H9 (cell line): ENCODE measurements at regions not wholly inside any gene's neighbourhood (a gene's known extent, or its start where the extent isn't known, plus 50 kb on each side); places are given as distances from the start of the nearest gene placed in this dataset.

ENCODE experiments used
- DNase-seq: peaks from one replicate; pipeline ENCODE4 v3.0.0-alpha.2; 2017
- H2AFZ ChIP-seq: one replicate; pipeline ENCODE4 v1.6.1; 2013; ENCODE audit warnings: mild to moderate bottlenecking, low read length, control low read depth, moderate library complexity
- H2AK5ac ChIP-seq: 2 replicates; pipeline ENCODE4 v1.6.1; 2013; ENCODE audit warnings: low read length, control low read depth, mixed read lengths; ENCODE audit not compliant: insufficient read length
- H2BK120ac ChIP-seq: one replicate; pipeline ENCODE4 v1.6.1; 2013; ENCODE audit warnings: low read depth, mild to moderate bottlenecking, low read length, control low read depth, inconsistent platforms; ENCODE audit not compliant: poor library complexity, severe bottlenecking
- H2BK12ac ChIP-seq: 2 replicates; pipeline ENCODE4 v1.6.1; 2013; ENCODE audit warnings: low read length, control low read depth, mixed read lengths, low read depth; ENCODE audit not compliant: insufficient read length
- H2BK15ac ChIP-seq: 2 replicates; pipeline ENCODE4 v1.6.1; 2013; ENCODE audit warnings: low read depth, low read length, control low read depth
- H2BK20ac ChIP-seq: one replicate; pipeline ENCODE4 v1.6.1; 2013; ENCODE audit warnings: low read depth, mild to moderate bottlenecking, low read length, control low read depth, inconsistent platforms; ENCODE audit not compliant: poor library complexity, severe bottlenecking
- H2BK5ac ChIP-seq: 2 replicates; pipeline ENCODE4 v1.6.1; 2013; ENCODE audit warnings: low read length, control low read depth, mixed read lengths; ENCODE audit not compliant: insufficient read length
- H3K14ac ChIP-seq: 2 replicates; pipeline ENCODE4 v1.6.1; 2013; ENCODE audit warnings: low read length, control low read depth; ENCODE audit not compliant: insufficient read depth
- H3K18ac ChIP-seq: 2 replicates; pipeline ENCODE4 v1.6.1; 2013; ENCODE audit warnings: low read depth, mild to moderate bottlenecking, mixed read lengths, low read length, control low read depth; ENCODE audit not compliant: insufficient read length
- H3K23ac ChIP-seq: 2 replicates; pipeline ENCODE4 v1.6.1; 2013; ENCODE audit warnings: low read length, control low read depth, mixed read lengths, low read depth; ENCODE audit not compliant: insufficient read length
- H3K23me2 ChIP-seq: 2 replicates; pipeline ENCODE4 v1.6.1; 2013; ENCODE audit warnings: low read depth, mild to moderate bottlenecking, mixed read lengths, low read length, control low read depth; ENCODE audit not compliant: insufficient read length, poor library complexity, severe bottlenecking
- H3K27ac ChIP-seq: 2 replicates; pipeline ENCODE4 v1.5.1; 2013; ENCODE audit warnings: low read length, control low read depth, mixed read lengths, low read depth; ENCODE audit not compliant: insufficient read length
- H3K27me3 ChIP-seq: 2 replicates; pipeline ENCODE4 v1.6.1; 2013; ENCODE audit warnings: low read length, control low read depth, inconsistent platforms; ENCODE audit not compliant: insufficient read depth
- H3K4ac ChIP-seq: 2 replicates; pipeline ENCODE4 v1.6.1; 2013; ENCODE audit warnings: low read depth, mild to moderate bottlenecking, control low read depth, inconsistent platforms, low read length, moderate library complexity
- H3K4me1 ChIP-seq: 2 replicates; pipeline ENCODE4 v1.6.1; 2013; ENCODE audit warnings: low read length, control low read depth, inconsistent platforms; ENCODE audit not compliant: insufficient read depth
- H3K4me2 ChIP-seq: 2 replicates; pipeline ENCODE4 v1.6.1; 2013; ENCODE audit warnings: low read length, control low read depth, mixed read lengths; ENCODE audit not compliant: insufficient read length, insufficient read depth
- H3K56ac ChIP-seq: 2 replicates; pipeline ENCODE4 v1.6.1; 2013; ENCODE audit warnings: low read depth, mild to moderate bottlenecking, mixed read lengths, low read length, control low read depth; ENCODE audit not compliant: insufficient read length
- H3K79me1 ChIP-seq: 2 replicates; pipeline ENCODE4 v1.6.1; 2013; ENCODE audit warnings: low read depth, mild to moderate bottlenecking, moderate library complexity, low read length, control low read depth, inconsistent platforms; ENCODE audit not compliant: insufficient read depth, poor library complexity, severe bottlenecking
- H3K79me2 ChIP-seq: 2 replicates; pipeline ENCODE4 v1.6.1; 2013; ENCODE audit warnings: low read length, control low read depth, inconsistent platforms; ENCODE audit not compliant: insufficient read depth
- H3K9ac ChIP-seq: 2 replicates; pipeline ENCODE4 v1.6.1; 2013; ENCODE audit warnings: low read length, control low read depth, mixed read lengths; ENCODE audit not compliant: insufficient read length; ENCODE audit errors: extremely low read depth
- H3K9me3 ChIP-seq: one replicate; pipeline ENCODE4 v1.6.1; 2013; ENCODE audit warnings: low read depth, low read length, inconsistent platforms; ENCODE audit not compliant: control insufficient read depth
- H3T11ph ChIP-seq: one replicate; pipeline ENCODE4 v1.6.1; 2013; ENCODE audit warnings: mild to moderate bottlenecking, low read length, control low read depth, inconsistent platforms
- H4K20me1 ChIP-seq: one replicate; pipeline ENCODE4 v1.6.1; 2013; ENCODE audit not compliant: control insufficient read depth, insufficient read length, insufficient read depth
- H4K5ac ChIP-seq: 2 replicates; pipeline ENCODE4 v1.6.1; 2013; ENCODE audit warnings: low read depth, mild to moderate bottlenecking, mixed read lengths, low read length, control low read depth; ENCODE audit not compliant: insufficient read length
- H4K8ac ChIP-seq: replicated peaks from 2 replicates; pipeline ENCODE4 v1.6.1; 2013; ENCODE audit warnings: low read length, control low read depth, mixed read lengths, low read depth; ENCODE audit not compliant: insufficient read length
- H4K91ac ChIP-seq: 2 replicates; pipeline ENCODE4 v1.6.1; 2013; ENCODE audit warnings: low read depth, mild to moderate bottlenecking, moderate library complexity, mixed read lengths, low read length, control low read depth; ENCODE audit not compliant: insufficient read length
- H3K27ac Mint-ChIP-seq, 3 experiments: 2 replicates in 2 of 3; 3 replicates in 1 of 3; pipeline ENCODE4 v1.8.0; 2020 to 2021; ENCODE audit warnings: mixed read lengths in 3 of 3, mild to moderate bottlenecking in 1 of 3, moderate library complexity in 1 of 3
- H3K27me3 Mint-ChIP-seq: 2 replicates; pipeline ENCODE4 v1.8.0; 2021; ENCODE audit warnings: low read depth, mild to moderate bottlenecking, moderate library complexity, mixed read lengths
- H3K36me3 Mint-ChIP-seq, 3 experiments: 2 replicates in 2 of 3; 3 replicates in 1 of 3; pipeline ENCODE4 v1.8.0; 2020 to 2021; ENCODE audit warnings: low read depth in 3 of 3, mixed read lengths in 3 of 3; ENCODE audit not compliant: insufficient read depth in 1 of 3
- H3K4me1 Mint-ChIP-seq, 2 experiments: 2 replicates each; pipeline ENCODE4 v1.8.0; 2020; ENCODE audit warnings: mixed read lengths in 2 of 2
- H3K4me3 Mint-ChIP-seq, 2 experiments: 2 replicates in 1 of 2; 3 replicates in 1 of 2; pipeline ENCODE4 v1.8.0; 2020 to 2021; ENCODE audit warnings: mild to moderate bottlenecking in 2 of 2, mixed read lengths in 2 of 2, moderate library complexity in 1 of 2
- H3K9me3 Mint-ChIP-seq, 2 experiments: 2 replicates in 1 of 2; 3 replicates in 1 of 2; pipeline ENCODE4 v1.8.0; 2020; ENCODE audit warnings: mild to moderate bottlenecking in 2 of 2, mixed read lengths in 2 of 2, moderate library complexity in 1 of 2
- CTCF ChIP-seq: fragments of 200-600 bp; sonication (generic); conservative IDR thresholded peaks from 3 replicates; pipeline ENCODE4 v1.8.0; 2021; ENCODE audit warnings: antibody characterized with exemption, mild to moderate bottlenecking
- WGBS: extraction: QIAGEN DNeasy Blood & Tissue Kit; methylation state at CpG from one replicate; pipeline ENCODE4 v1.1.7; 2013; ENCODE audit warnings: missing lambda C conversion rate, low lambda C conversion rate, mixed read lengths; ENCODE audit not compliant: insufficient read length; ENCODE audit errors: extremely low coverage; 5-methylcytosine and 5-hydroxymethylcytosine counted together

- Histone ChIP-seq H3K23ac (no peak overlapping the region), H3K27ac (no peak overlapping the region), H4K5ac (no peak overlapping the region), H3K14ac (no peak overlapping the region), H4K91ac (no peak overlapping the region), H4K20me1 (no peaks in the 10 kb centered on the region), H3K27me3 (peaks cover 23% of the 10 kb centered on the region; the same call in 1 of the 2 replicates), H2AK5ac (no peak overlapping the region), H3T11ph (no peak overlapping the region), H2BK12ac (no peak overlapping the region), H3K4ac (no peak overlapping the region), H3K18ac (no peak overlapping the region), H2BK15ac (no peak overlapping the region), H4K8ac (no peak overlapping the region), H3K79me2 (no peaks in the 10 kb centered on the region), H2AFZ (no peak overlapping the region), H3K79me1 (no peaks in the 10 kb centered on the region), H3K23me2 (peaks cover 13% of the 10 kb centered on the region), H3K56ac (no peak overlapping the region), H2BK120ac (no peak overlapping the region), H2BK5ac (no peak overlapping the region), H3K9me3 (no peaks in the 10 kb centered on the region), H2BK20ac (no peak overlapping the region), H3K4me2 (no peak overlapping the region), H3K9ac (no peak overlapping the region), H3K4me1 (no peaks in the 10 kb centered on the region; the same call in 1 of the 2 replicates)
- DNase-seq: no peak
- no peak overlapping the region for H3K27ac Mint-ChIP-seq
- no peaks in the 10 kb centered on the region; a peak in 1 of 7 replicates for H3K36me3 Mint-ChIP-seq
- no CpG with 5 or more reads among the region's 3 CpGs for WGBS
- H3K9me3 Mint-ChIP-seq: peaks cover 4 to 8% of the 10 kb centered on the region in 2 experiments; a peak in 4 of 5 replicates
- H3K27me3 Mint-ChIP-seq: peaks cover 75% of the 10 kb centered on the region
- no peak for TF ChIP-seq CTCF
- H3K4me3 Mint-ChIP-seq: no peak overlapping the region
- peaks cover 9 to 12% of the 10 kb centered on the region in 2 experiments for H3K4me1 Mint-ChIP-seq
These were observed 188.8 kb downstream of the LSM5 start for GRCh38 chr7:32301427-32301826.
